HG03558 (cell line): ENCODE measurements at regions not wholly inside any gene's neighbourhood (a gene's known extent, or its start where the extent isn't known, plus 50 kb on each side); places are given as distances from the start of the nearest gene placed in this dataset.
"Not testable (repeated sequence)": the region's sequence is repeated elsewhere in the genome, so short reads cannot be mapped to it uniquely, and the experiment has no call there.

Source experiments
- ATAC-seq: cut with Tn5 transposase; IDR thresholded peaks from one replicate; pipeline ENCODE4 v1.9.1; 2021; ENCODE audit warnings: moderate number of reproducible peaks; ENCODE audit not compliant: unreplicated experiment; ENCODE audit errors: extremely low read depth

GRCh38 chr15:44900796-44901195, 55.7 kb upstream of the TERB2 start:
- ATAC-seq, result not testable (repeated sequence)

GRCh38 chr15:44903281-44903680, 53.2 kb upstream of the TERB2 start:
- ATAC-seq, result not testable (repeated sequence)

- not testable (repeated sequence) for ATAC-seq
Measured at GRCh38 chr15:44904651-44905340, 51.7 kb upstream of the TERB2 start.
